ENCODE measurements at regions not wholly inside any gene's neighbourhood (a gene's known extent, or its start where the extent isn't known, plus 50 kb on each side); places are given as distances from the start of the nearest gene placed in this dataset.

DNA sequence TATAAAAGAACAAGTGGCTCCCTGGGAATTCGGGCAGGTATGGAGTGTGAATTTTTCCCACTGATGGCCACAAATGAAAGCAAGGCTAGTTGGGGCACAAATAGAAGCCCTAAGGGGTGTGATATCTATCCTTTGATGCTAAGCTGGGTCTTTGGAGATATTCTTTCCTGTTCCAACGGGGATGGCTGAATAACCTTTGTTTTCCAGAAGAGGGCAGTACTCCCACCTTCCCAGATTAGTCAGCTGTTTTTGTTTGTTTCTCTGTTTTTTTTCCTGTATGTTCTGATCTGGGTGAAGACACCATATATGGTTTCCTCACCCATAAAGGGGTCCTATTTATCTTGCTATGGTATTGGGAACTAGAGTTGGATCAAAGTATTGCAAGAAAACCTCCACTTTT is 947.7 kb upstream of the SORCS1 start:
- TF ChIP-seq, protein P1, sequence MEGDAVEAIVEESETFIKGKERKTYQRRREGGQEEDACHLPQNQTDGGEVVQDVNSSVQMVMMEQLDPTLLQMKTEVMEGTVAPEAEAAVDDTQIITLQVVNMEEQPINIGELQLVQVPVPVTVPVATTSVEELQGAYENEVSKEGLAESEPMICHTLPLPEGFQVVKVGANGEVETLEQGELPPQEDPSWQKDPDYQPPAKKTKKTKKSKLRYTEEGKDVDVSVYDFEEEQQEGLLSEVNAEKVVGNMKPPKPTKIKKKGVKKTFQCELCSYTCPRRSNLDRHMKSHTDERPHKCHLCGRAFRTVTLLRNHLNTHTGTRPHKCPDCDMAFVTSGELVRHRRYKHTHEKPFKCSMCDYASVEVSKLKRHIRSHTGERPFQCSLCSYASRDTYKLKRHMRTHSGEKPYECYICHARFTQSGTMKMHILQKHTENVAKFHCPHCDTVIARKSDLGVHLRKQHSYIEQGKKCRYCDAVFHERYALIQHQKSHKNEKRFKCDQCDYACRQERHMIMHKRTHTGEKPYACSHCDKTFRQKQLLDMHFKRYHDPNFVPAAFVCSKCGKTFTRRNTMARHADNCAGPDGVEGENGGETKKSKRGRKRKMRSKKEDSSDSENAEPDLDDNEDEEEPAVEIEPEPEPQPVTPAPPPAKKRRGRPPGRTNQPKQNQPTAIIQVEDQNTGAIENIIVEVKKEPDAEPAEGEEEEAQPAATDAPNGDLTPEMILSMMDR (conservative IDR thresholded peaks at IDR 0.05), result peak; percentile 33; the same call in 1 of the 2 replicates
- TF ChIP-seq EZH2 (IDR thresholded peaks at IDR 0.05; ENCODE audit: low read depth), result no peak

Measured in PC-9 (cell line).